ENCODE measurements at regions not wholly inside any gene's neighbourhood (a gene's known extent, or its start where the extent isn't known, plus 50 kb on each side); places are given as distances from the start of the nearest gene placed in this dataset.

GRCh38 chr4:151486168-151486567 lies 77.2 kb downstream of the FHIP1A start:
- 95% methylated on average over 3 of the region's 3 CpGs for WGBS (ENCODE audit: low lambda C conversion rate)
- no TSS peak for BruUV-seq (replicated peaks)
- no peaks in the 10 kb centered on the region for H3K27me3 ChIP-seq (ENCODE audit: control insufficient read depth in 1 of 2, insufficient read depth in 2 of 2, low read length in 2 of 2)
- no peaks in the 10 kb centered on the region for H3K9me3 ChIP-seq (ENCODE audit: low read length)
- ATAC-seq (no peak), DNase-seq (ENCODE audit: low spot score) (no peak), FAIRE-seq (no peak)
- no peak overlapping the region for H3K4me2 ChIP-seq (ENCODE audit: low read depth, low read length)
- POLR2A ChIA-PET, result no interaction called here
- H3K9ac ChIP-seq (ENCODE audit: insufficient read depth, low read depth, low read length), result no peak overlapping the region
- H3K27ac ChIP-seq (ENCODE audit: extremely low read length, insufficient read depth, low read length), result no peak overlapping the region
- no peaks in the 10 kb centered on the region for H4K20me1 ChIP-seq (ENCODE audit: insufficient read depth, low read length)
- H2AFZ ChIP-seq (ENCODE audit: low read length), result no peak overlapping the region
- CTCF ChIA-PET (ENCODE audit: low intra/inter-chr PET ratio, low total read pairs), result no interaction called here
- no peaks in the 10 kb centered on the region for H3K36me3 ChIP-seq (replicated peaks in 1 of 2; ENCODE audit: control insufficient read depth in 1 of 2, insufficient read depth in 2 of 2, low read length in 2 of 2)
- H3K4me3 ChIP-seq (replicated peaks in 1 of 3; ENCODE audit: insufficient read depth in 1 of 3, low read depth in 2 of 3, low read length in 3 of 3), result no peak overlapping the region
- in situ Hi-C loops (cut with HindIII; ENCODE audit: extremely low pct_ligation_motif_present, low pct_unique_long_range_greater_than_20kb) (loop anchor here (10.0 kb wide), 1 partner anchor 119 kb away; no protein-coding TSS in a partner anchor), intact Hi-C loops (cut with micrococcal nuclease; ENCODE audit: unreplicated experiment) (no loop called here)
- peaks cover 16% of the 10 kb centered on the region for H3K4me1 ChIP-seq (ENCODE audit: insufficient read depth, low read length)
- no peaks in the 10 kb centered on the region for H3K79me2 ChIP-seq (ENCODE audit: insufficient read depth, low read length)
- TF ChIP-seq KDM2A (CRISPR knock-in tag; IDR thresholded peaks at IDR 0.05; ENCODE audit: borderline replicate concordance, low read depth) (no peak), ZNF234 (CRISPR knock-in tag; conservative IDR thresholded peaks at IDR 0.05) (no peak), ZNF616 (CRISPR knock-in tag; IDR thresholded peaks at IDR 0.05; ENCODE audit: low read depth) (no peak)

- no peak overlapping the region for H3K4me2 ChIP-seq (ENCODE audit: low read depth, low read length)
- no peak overlapping the region for H3K4me3 ChIP-seq (replicated peaks in 1 of 3; ENCODE audit: insufficient read depth in 1 of 3, low read depth in 2 of 3, low read length in 3 of 3)
- intact Hi-C loops (cut with micrococcal nuclease; ENCODE audit: unreplicated experiment) (loop anchor here (1.0 kb wide), 1 partner anchor 115 kb away; no protein-coding TSS in a partner anchor), in situ Hi-C loops (cut with HindIII; ENCODE audit: extremely low pct_ligation_motif_present, low pct_unique_long_range_greater_than_20kb) (loop anchor here (10.0 kb wide), 1 partner anchor 116 kb away; no protein-coding TSS in a partner anchor)
- no peaks in the 10 kb centered on the region for H3K79me2 ChIP-seq (ENCODE audit: insufficient read depth, low read length)
- no peaks in the 10 kb centered on the region for H3K27me3 ChIP-seq (ENCODE audit: control insufficient read depth in 1 of 2, insufficient read depth in 2 of 2, low read length in 2 of 2)
- no peak overlapping the region for H3K27ac ChIP-seq (ENCODE audit: extremely low read length, insufficient read depth, low read length)
- no peak for TF ChIP-seq ZNF407 (CRISPR knock-in tag; IDR thresholded peaks at IDR 0.05; ENCODE audit: not compliant biosample characterization)
- TF ChIP-seq EHMT2 (IDR thresholded peaks at IDR 0.05; ENCODE audit: borderline replicate concordance, low read depth, low read length), result no peak
- TF ChIP-seq ZSCAN9 (CRISPR knock-in tag; IDR thresholded peaks at IDR 0.05; ENCODE audit: borderline replicate concordance), result no peak
- no peak for TF ChIP-seq ZNF432 (CRISPR knock-in tag; IDR thresholded peaks at IDR 0.05; ENCODE audit: borderline replicate concordance)
- TF ChIP-seq STAT6 (CRISPR knock-in tag; IDR thresholded peaks at IDR 0.05; ENCODE audit: borderline replicate concordance), result no peak
- H2AFZ ChIP-seq (ENCODE audit: low read length), result no peak overlapping the region
- DNase-seq (ENCODE audit: low spot score) (no peak), ATAC-seq (no peak), FAIRE-seq (no peak)
- H4K20me1 ChIP-seq (ENCODE audit: insufficient read depth, low read length), result no peaks in the 10 kb centered on the region
- ChIA-PET POLR2A (no interaction called here), CTCF (ENCODE audit: low intra/inter-chr PET ratio, low total read pairs) (no interaction called here)
- no TSS peak for BruUV-seq (replicated peaks)
- no peaks in the 10 kb centered on the region for H3K9me3 ChIP-seq (ENCODE audit: low read length)
- H3K9ac ChIP-seq (ENCODE audit: insufficient read depth, low read depth, low read length), result no peak overlapping the region
- H3K36me3 ChIP-seq (replicated peaks in 1 of 2; ENCODE audit: control insufficient read depth in 1 of 2, insufficient read depth in 2 of 2, low read length in 2 of 2), result no peaks in the 10 kb centered on the region
- peaks cover 8% of the 10 kb centered on the region for H3K4me1 ChIP-seq (ENCODE audit: insufficient read depth, low read length)
- WGBS (ENCODE audit: low lambda C conversion rate), result 75% methylated on average over 3 of the region's 3 CpGs
These were observed 80.0 kb downstream of the FHIP1A start for GRCh38 chr4:151488968-151489367.
